Neural progenitor cell (in vitro differentiated cells): ENCODE measurements at regions not wholly inside any gene's neighbourhood (a gene's known extent, or its start where the extent isn't known, plus 50 kb on each side); places are given as distances from the start of the nearest gene placed in this dataset.
"Not testable (repeated sequence)": the region's sequence is repeated elsewhere in the genome, so short reads cannot be mapped to it uniquely, and the experiment has no call there.

Experiments
- DNase-seq: peaks from one replicate; pipeline ENCODE4 v3.0.0-alpha.2; 2016; ENCODE audit warnings: low spot score
- H2AFZ ChIP-seq: fragments of 200-600 bp; sonication (generic); replicated peaks from 2 replicates; pipeline ENCODE4 v1.6.1; 2016; ENCODE audit warnings: antibody characterized with exemption
- H3F3A ChIP-seq: fragments of 200-600 bp; sonication (generic); 2 replicates; pipeline ENCODE4 v1.6.1; 2016; ENCODE audit warnings: antibody characterized with exemption, low read depth
- H3K27ac ChIP-seq: fragments of 200-600 bp; sonication (generic); 2 replicates; pipeline ENCODE4 v1.5.1; 2016; ENCODE audit warnings: mild to moderate bottlenecking
- H3K27me3 ChIP-seq: fragments of 200-600 bp; sonication (generic); 2 replicates; pipeline ENCODE4 v1.6.1; 2016; ENCODE audit warnings: mild to moderate bottlenecking, moderate library complexity
- H3K36me3 ChIP-seq: fragments of 200-600 bp; sonication (generic); 2 replicates; pipeline ENCODE4 v1.5.1; 2016
- H3K4me1 ChIP-seq: fragments of 200-600 bp; sonication (generic); 2 replicates; pipeline ENCODE4 v1.6.1; 2016; ENCODE audit warnings: mixed run types
- H3K4me2 ChIP-seq: fragments of 200-600 bp; sonication (generic); 2 replicates; pipeline ENCODE4 v1.6.1; 2016
- H3K4me3 ChIP-seq: fragments of 200-600 bp; sonication (generic); 2 replicates; pipeline ENCODE4 v1.5.1; 2016
- H3K79me2 ChIP-seq: fragments of 200-600 bp; sonication (generic); 2 replicates; pipeline ENCODE4 v1.6.1; 2016; ENCODE audit warnings: low read depth
- H3K9ac ChIP-seq: fragments of 200-600 bp; sonication (generic); 2 replicates; pipeline ENCODE4 v1.6.1; 2016
- H3K9me3 ChIP-seq: fragments of 200-600 bp; sonication (generic); 2 replicates; pipeline ENCODE4 v1.5.1; 2016; ENCODE audit warnings: low read depth
- H4K20me1 ChIP-seq: fragments of 200-600 bp; sonication (generic); 2 replicates; pipeline ENCODE4 v1.6.1; 2016; ENCODE audit warnings: low read depth
- H3K27ac Mint-ChIP-seq: 3 replicates; pipeline ENCODE4 v1.8.0; 2021; ENCODE audit warnings: mixed read lengths
- H3K27me3 Mint-ChIP-seq: 2 replicates; pipeline ENCODE4 v1.8.0; 2022; ENCODE audit warnings: low read depth, mild to moderate bottlenecking, inconsistent platforms, moderate library complexity, mixed read lengths; ENCODE audit not compliant: insufficient read depth
- H3K36me3 Mint-ChIP-seq: 3 replicates; pipeline ENCODE4 v1.8.0; 2021; ENCODE audit warnings: mixed read lengths
- H3K4me1 Mint-ChIP-seq: 3 replicates; pipeline ENCODE4 v1.8.0; 2021; ENCODE audit warnings: mixed read lengths
- H3K4me3 Mint-ChIP-seq: 3 replicates; pipeline ENCODE4 v1.8.0; 2021; ENCODE audit warnings: mild to moderate bottlenecking, moderate library complexity, mixed read lengths
- H3K9me3 Mint-ChIP-seq: 3 replicates; pipeline ENCODE4 v1.8.0; 2020; ENCODE audit warnings: mixed read lengths
- CTCF ChIP-seq: fragments of 200-600 bp; sonication (generic); IDR thresholded peaks from 2 replicates; pipeline ENCODE4 v1.5.1; 2017; ENCODE audit warnings: antibody characterized with exemption, mild to moderate bottlenecking
- EZH2 ChIP-seq: fragments of 200-600 bp; sonication (generic); IDR thresholded peaks from 2 replicates; pipeline ENCODE4 v1.6.1; 2017; ENCODE audit warnings: antibody characterized with exemption, mild to moderate bottlenecking, moderate library complexity
- EZH2phosphoT487 ChIP-seq: fragments of 200-600 bp; sonication (generic); IDR thresholded peaks from 2 replicates; pipeline ENCODE4 v1.6.1; 2017; ENCODE audit warnings: antibody characterized with exemption

DNA sequence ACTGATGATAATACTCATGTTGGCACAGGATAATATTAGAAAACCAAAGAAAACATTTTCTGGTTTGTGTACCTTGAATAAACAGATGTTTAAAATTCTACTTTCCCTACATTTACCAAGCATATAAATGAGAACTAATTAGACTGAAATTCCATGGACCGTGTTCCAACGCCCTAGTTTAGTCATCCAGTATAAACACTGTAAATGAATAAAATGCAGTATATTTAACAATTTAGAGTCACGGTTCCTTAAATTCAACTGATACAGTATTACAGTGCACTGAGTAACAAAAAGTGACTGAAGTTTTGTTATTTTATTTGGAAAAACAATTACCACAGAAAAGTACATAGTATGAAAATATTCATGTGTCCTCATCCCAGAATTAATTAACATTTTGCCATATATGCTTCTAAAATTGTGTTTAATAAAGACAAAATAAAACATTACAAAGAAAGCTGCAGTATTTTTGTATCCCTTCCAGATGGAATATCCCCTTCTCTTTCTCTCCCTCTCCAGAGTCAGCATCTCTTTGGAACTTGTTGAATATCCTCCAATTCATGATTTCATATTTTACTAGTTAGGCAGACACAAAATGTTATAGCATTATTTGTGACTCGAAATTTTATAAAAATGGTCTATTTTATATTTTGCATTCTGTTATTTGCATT is 112.5 kb downstream of the HMHB1 start:
- Histone ChIP-seq H3K27ac (no peak overlapping the region), H3K79me2 (no peaks in the 10 kb centered on the region), H3K36me3 (no peaks in the 10 kb centered on the region), H2AFZ (no peak overlapping the region), H3K9ac (no peak overlapping the region), H4K20me1 (no peaks in the 10 kb centered on the region), H3K27me3 (no peaks in the 10 kb centered on the region), H3K4me2 (no peak overlapping the region), H3F3A (no peaks in the 10 kb centered on the region), H3K4me1 (no peaks in the 10 kb centered on the region), H3K9me3 (no peaks in the 10 kb centered on the region), H3K4me3 (no peak overlapping the region)
- no peaks in the 10 kb centered on the region for H3K9me3 Mint-ChIP-seq
- peaks cover 2% of the 10 kb centered on the region for H3K27me3 Mint-ChIP-seq
- H3K27ac Mint-ChIP-seq, result no peak overlapping the region
- no peak for DNase-seq
- no peak overlapping the region for H3K4me3 Mint-ChIP-seq
- no peaks in the 10 kb centered on the region for H3K36me3 Mint-ChIP-seq
- TF ChIP-seq CTCF, result no peak
- TF ChIP-seq EZH2phosphoT487, result no peak
- no peak for TF ChIP-seq EZH2
- H3K4me1 Mint-ChIP-seq, result no peaks in the 10 kb centered on the region

DNA sequence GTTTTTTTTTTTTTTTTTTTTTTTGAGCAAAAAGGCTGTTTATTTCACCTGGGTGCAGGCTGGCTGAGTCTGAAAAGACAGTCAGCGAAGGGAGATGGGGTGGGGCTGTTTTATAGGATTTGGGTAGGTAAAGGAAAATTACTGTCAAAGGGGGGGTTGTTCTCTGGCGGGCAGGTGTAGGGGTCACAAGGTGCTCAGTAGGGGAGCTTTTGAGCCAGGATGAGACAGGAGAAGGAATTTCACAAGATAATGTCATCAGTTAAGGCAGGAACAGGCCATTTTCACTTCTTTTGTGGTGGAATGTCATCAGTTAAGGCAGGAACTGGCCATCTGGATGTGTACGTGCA is 113.0 kb downstream of the HMHB1 start:
- not testable (repeated sequence) for H3K4me1 Mint-ChIP-seq, H3K9me3 ChIP-seq, H3K4me2 ChIP-seq, H3K27ac Mint-ChIP-seq, H3F3A ChIP-seq, H3K4me3 ChIP-seq, H3K9me3 Mint-ChIP-seq, H4K20me1 ChIP-seq, H3K4me1 ChIP-seq, DNase-seq, H3K4me3 Mint-ChIP-seq, H2AFZ ChIP-seq, H3K27me3 ChIP-seq, H3K27ac ChIP-seq, H3K36me3 ChIP-seq, H3K79me2 ChIP-seq, H3K9ac ChIP-seq, H3K36me3 Mint-ChIP-seq, H3K27me3 Mint-ChIP-seq

GRCh38 chr5:143929486-143929885 is 117.5 kb downstream of the HMHB1 start:
- TF ChIP-seq EZH2phosphoT487 (no peak), CTCF (no peak), EZH2 (no peak)
- H3K4me3 ChIP-seq, result no peak overlapping the region
- H3K36me3 Mint-ChIP-seq, result no peaks in the 10 kb centered on the region
- H3K4me1 Mint-ChIP-seq, result peaks cover 5% of the 10 kb centered on the region
- no peak overlapping the region for H3K4me3 Mint-ChIP-seq
- no peak for DNase-seq
- H3K9me3 ChIP-seq, result no peaks in the 10 kb centered on the region
- no peak overlapping the region for H2AFZ ChIP-seq
- no peaks in the 10 kb centered on the region for H3K27me3 ChIP-seq
- no peak overlapping the region for H3K9ac ChIP-seq
- no peaks in the 10 kb centered on the region for H3F3A ChIP-seq
- H3K27ac ChIP-seq, result no peak overlapping the region
- no peaks in the 10 kb centered on the region for H4K20me1 ChIP-seq
- peaks cover 6% of the 10 kb centered on the region for H3K27me3 Mint-ChIP-seq
- peaks cover 2% of the 10 kb centered on the region for H3K9me3 Mint-ChIP-seq
- H3K4me1 ChIP-seq, result no peaks in the 10 kb centered on the region
- H3K4me2 ChIP-seq, result no peak overlapping the region
- no peaks in the 10 kb centered on the region for H3K36me3 ChIP-seq
- no peaks in the 10 kb centered on the region for H3K79me2 ChIP-seq
- H3K27ac Mint-ChIP-seq, result no peak overlapping the region

DNA sequence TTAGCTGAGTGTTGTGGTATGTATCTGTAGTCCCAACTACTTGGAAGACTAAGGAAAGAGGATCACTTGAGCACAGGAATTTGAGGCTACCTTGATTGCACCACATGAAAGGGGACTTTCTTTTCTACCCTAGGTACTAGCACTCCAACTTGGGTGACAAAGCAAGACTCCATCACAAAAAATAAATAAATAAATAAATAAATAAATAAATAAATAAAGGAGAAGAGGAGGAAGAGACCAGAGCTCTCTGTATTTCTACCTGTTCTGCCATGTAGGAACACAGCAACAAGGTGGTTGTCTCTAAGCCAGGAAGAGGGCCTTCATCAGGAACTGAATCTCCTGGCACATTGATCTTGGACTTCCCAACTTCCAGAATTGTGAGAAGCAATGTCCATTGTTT is 118.6 kb downstream of the HMHB1 start:
- Mint-ChIP-seq H3K4me3 (no peak overlapping the region), H3K9me3 (peaks cover 4% of the 10 kb centered on the region), H3K36me3 (no peaks in the 10 kb centered on the region), H3K4me1 (peaks cover 5% of the 10 kb centered on the region), H3K27ac (no peak overlapping the region), H3K27me3 (peaks cover 6% of the 10 kb centered on the region)
- Histone ChIP-seq H3K79me2 (no peaks in the 10 kb centered on the region), H4K20me1 (no peaks in the 10 kb centered on the region), H3K27me3 (no peaks in the 10 kb centered on the region), H3K4me1 (no peaks in the 10 kb centered on the region), H3K36me3 (no peaks in the 10 kb centered on the region), H3K4me3 (no peak overlapping the region), H3F3A (no peaks in the 10 kb centered on the region), H2AFZ (no peak overlapping the region), H3K9ac (no peak overlapping the region), H3K9me3 (no peaks in the 10 kb centered on the region), H3K27ac (no peak overlapping the region), H3K4me2 (no peak overlapping the region)
- TF ChIP-seq EZH2 (no peak), EZH2phosphoT487 (no peak), CTCF (no peak)
- no peak for DNase-seq
